Fibroblast of skin of back (primary cell): ENCODE measurements at regions not wholly inside any gene's neighbourhood (a gene's known extent, or its start where the extent isn't known, plus 50 kb on each side); places are given as distances from the start of the nearest gene placed in this dataset.
"Not testable (repeated sequence)": the region's sequence is repeated elsewhere in the genome, so short reads cannot be mapped to it uniquely, and the experiment has no call there.

Experiments
- DNase-seq: peaks from one replicate; pipeline ENCODE4 v3.0.0-alpha.2; 2013

GRCh38 chr2:126241411-126241810 is 414.5 kb upstream of the GYPC start:
- DNase-seq, result no peak

- peak; percentile 36 for DNase-seq
Measured at GRCh38 chr2:126244937-126245336, 411.0 kb upstream of the GYPC start.

- DNase-seq, result no peak
Measured at GRCh38 chr2:126253669-126254068, 402.3 kb upstream of the GYPC start.

- no peak for DNase-seq
Measured at GRCh38 chr2:126264625-126265024, 391.3 kb upstream of the GYPC start.

- no peak for DNase-seq
Measured at GRCh38 chr2:126269911-126270310, 386.0 kb upstream of the GYPC start.

- no peak for DNase-seq
Measured at GRCh38 chr2:126270587-126270986, 385.4 kb upstream of the GYPC start.

- no peak for DNase-seq
Measured at GRCh38 chr2:126272401-126272800, 383.6 kb upstream of the GYPC start.

- no peak for DNase-seq
Measured at GRCh38 chr2:126275098-126275497, 380.9 kb upstream of the GYPC start.

GRCh38 chr2:126276268-126276667 is 379.7 kb upstream of the GYPC start:
- not testable (repeated sequence) for DNase-seq

GRCh38 chr2:126288362-126288761 is 367.6 kb upstream of the GYPC start:
- DNase-seq, result no peak

- DNase-seq, result not testable (repeated sequence)
Measured at GRCh38 chr2:126293962-126294361, 362.0 kb upstream of the GYPC start.

- DNase-seq, result no peak
Measured at GRCh38 chr2:126299469-126299976, 356.4 kb upstream of the GYPC start.

GRCh38 chr2:126300348-126300747 is 355.6 kb upstream of the GYPC start:
- DNase-seq, result peak; percentile 62

- DNase-seq, result peak; percentile 2
Measured at GRCh38 chr2:126302043-126302442, 353.9 kb upstream of the GYPC start.

- DNase-seq, result no peak
Measured at GRCh38 chr2:126303113-126303512, 352.8 kb upstream of the GYPC start.

GRCh38 chr2:126304154-126304553 is 351.8 kb upstream of the GYPC start:
- DNase-seq, result no peak

- no peak for DNase-seq
Measured at GRCh38 chr2:126306539-126306938, 349.4 kb upstream of the GYPC start.

GRCh38 chr2:126307740-126308139 is 348.2 kb upstream of the GYPC start:
- no peak for DNase-seq

- no peak for DNase-seq
Measured at GRCh38 chr2:126309185-126309584, 346.8 kb upstream of the GYPC start.

- DNase-seq, result no peak
Measured at GRCh38 chr2:126312579-126312978, 343.4 kb upstream of the GYPC start.

- DNase-seq, result peak; percentile 60
Measured at GRCh38 chr2:126315828-126316227, 340.1 kb upstream of the GYPC start.

GRCh38 chr2:126317790-126318431 is 338.0 kb upstream of the GYPC start:
- peak; percentile 55 for DNase-seq

GRCh38 chr2:126322342-126322741 is 333.6 kb upstream of the GYPC start:
- DNase-seq, result no peak

- no peak for DNase-seq
Measured at GRCh38 chr2:126325202-126325601, 330.8 kb upstream of the GYPC start.

- no peak for DNase-seq
Measured at GRCh38 chr2:126329173-126329572, 326.8 kb upstream of the GYPC start.
